ENCODE measurements at regions not wholly inside any gene's neighbourhood (a gene's known extent, or its start where the extent isn't known, plus 50 kb on each side); places are given as distances from the start of the nearest gene placed in this dataset.

GRCh38 chr18:30211112-30211511, 831.4 kb downstream of the DSC3 start:
- no peaks in the 10 kb centered on the region for H3K4me1 ChIP-seq (ENCODE audit: low read depth)
- H3K36me3 ChIP-seq (ENCODE audit: low read depth) = no peaks in the 10 kb centered on the region
- H3K4me3 ChIP-seq = no peak overlapping the region
- H3K9me3 ChIP-seq = peaks cover 5% of the 10 kb centered on the region
- TF ChIP-seq CTCF (IDR thresholded peaks at IDR 0.05) = no peak
- DNase-seq = no peak
- intact Hi-C loops (cut with DNase I, micrococcal nuclease) = no loop called here
- ATAC-seq = no peak

- DNase-seq = no peak
- TF ChIP-seq CTCF (IDR thresholded peaks at IDR 0.05) = no peak
- Histone ChIP-seq H3K9me3 (peaks cover 10% of the 10 kb centered on the region), H3K4me3 (no peak overlapping the region), H3K36me3 (ENCODE audit: low read depth) (no peaks in the 10 kb centered on the region), H3K4me1 (ENCODE audit: low read depth) (no peaks in the 10 kb centered on the region)
- intact Hi-C loops (cut with DNase I, micrococcal nuclease) = no loop called here
- no peak for ATAC-seq
Observed at GRCh38 chr18:30208546-30208945, 834.0 kb downstream of the DSC3 start.

GRCh38 chr18:30192216-30192615, 850.3 kb downstream of the DSC3 start:
- H3K4me1 ChIP-seq (ENCODE audit: low read depth) = no peaks in the 10 kb centered on the region
- intact Hi-C loops (cut with DNase I, micrococcal nuclease) = no loop called here
- no peaks in the 10 kb centered on the region for H3K36me3 ChIP-seq (ENCODE audit: low read depth)
- peaks cover 36% of the 10 kb centered on the region for H3K9me3 ChIP-seq
- DNase-seq (no peak), ATAC-seq (no peak)
- H3K4me3 ChIP-seq = no peak overlapping the region
- TF ChIP-seq CTCF (IDR thresholded peaks at IDR 0.05) = no peak

GRCh38 chr18:30186245-30186644, 856.3 kb downstream of the DSC3 start:
- no peaks in the 10 kb centered on the region for H3K36me3 ChIP-seq (ENCODE audit: low read depth)
- peaks cover 18% of the 10 kb centered on the region for H3K9me3 ChIP-seq
- DNase-seq (no peak), ATAC-seq (no peak)
- TF ChIP-seq CTCF (IDR thresholded peaks at IDR 0.05) = no peak
- no peak overlapping the region for H3K4me3 ChIP-seq
- no peaks in the 10 kb centered on the region for H3K4me1 ChIP-seq (ENCODE audit: low read depth)
- intact Hi-C loops (cut with DNase I, micrococcal nuclease) = no loop called here

- intact Hi-C loops (cut with DNase I, micrococcal nuclease) = no loop called here
- no peak overlapping the region for H3K4me3 ChIP-seq
Observed at GRCh38 chr18:30177056-30177455, 865.5 kb downstream of the DSC3 start.

More at GRCh38 chr18:30177056-30177455, 865.5 kb downstream of the DSC3 start:
- H3K36me3 ChIP-seq (ENCODE audit: low read depth) = no peaks in the 10 kb centered on the region
- DNase-seq = no peak
- ATAC-seq = no peak
- no peaks in the 10 kb centered on the region for H3K4me1 ChIP-seq (ENCODE audit: low read depth)
- H3K9me3 ChIP-seq = peaks cover 14% of the 10 kb centered on the region
- TF ChIP-seq CTCF (IDR thresholded peaks at IDR 0.05) = no peak

Data from mucosa of descending colon (tissue), 3 donors.